ENCODE measurements at regions not wholly inside any gene's neighbourhood (a gene's known extent, or its start where the extent isn't known, plus 50 kb on each side); places are given as distances from the start of the nearest gene placed in this dataset.

DNA sequence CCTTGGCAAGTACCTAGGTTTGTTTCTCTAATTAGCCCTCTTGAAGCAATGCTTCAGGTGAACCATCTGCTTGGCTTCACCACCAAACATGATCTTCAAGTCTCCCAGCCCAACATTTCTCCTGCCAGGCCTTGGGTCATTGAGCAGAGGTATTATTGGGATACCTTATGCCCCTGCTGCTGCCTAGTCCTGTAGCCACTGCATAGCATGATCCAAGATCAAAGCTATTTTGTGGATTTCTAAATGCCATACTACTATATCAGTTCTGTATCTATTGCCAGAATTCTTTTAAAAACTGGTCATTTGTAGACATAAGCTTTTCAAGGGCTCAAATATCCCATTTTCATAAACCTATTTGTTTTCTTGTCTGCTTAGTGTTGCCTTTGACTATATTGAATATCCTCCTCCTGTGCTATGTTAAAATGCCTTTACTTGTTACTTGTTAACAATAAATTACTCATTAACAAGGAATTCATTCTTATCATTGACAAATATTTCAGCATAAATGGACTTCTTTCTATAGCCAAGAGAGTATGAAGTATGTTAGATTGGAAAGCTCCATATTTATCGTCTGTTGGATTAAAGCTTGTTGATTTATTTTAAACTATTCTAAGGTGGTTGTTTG, 204.5 kb upstream of the RBBP8 start:
- no peak for TF ChIP-seq POLR2A (IDR thresholded peaks at IDR 0.05)
- TF ChIP-seq, protein P1, sequence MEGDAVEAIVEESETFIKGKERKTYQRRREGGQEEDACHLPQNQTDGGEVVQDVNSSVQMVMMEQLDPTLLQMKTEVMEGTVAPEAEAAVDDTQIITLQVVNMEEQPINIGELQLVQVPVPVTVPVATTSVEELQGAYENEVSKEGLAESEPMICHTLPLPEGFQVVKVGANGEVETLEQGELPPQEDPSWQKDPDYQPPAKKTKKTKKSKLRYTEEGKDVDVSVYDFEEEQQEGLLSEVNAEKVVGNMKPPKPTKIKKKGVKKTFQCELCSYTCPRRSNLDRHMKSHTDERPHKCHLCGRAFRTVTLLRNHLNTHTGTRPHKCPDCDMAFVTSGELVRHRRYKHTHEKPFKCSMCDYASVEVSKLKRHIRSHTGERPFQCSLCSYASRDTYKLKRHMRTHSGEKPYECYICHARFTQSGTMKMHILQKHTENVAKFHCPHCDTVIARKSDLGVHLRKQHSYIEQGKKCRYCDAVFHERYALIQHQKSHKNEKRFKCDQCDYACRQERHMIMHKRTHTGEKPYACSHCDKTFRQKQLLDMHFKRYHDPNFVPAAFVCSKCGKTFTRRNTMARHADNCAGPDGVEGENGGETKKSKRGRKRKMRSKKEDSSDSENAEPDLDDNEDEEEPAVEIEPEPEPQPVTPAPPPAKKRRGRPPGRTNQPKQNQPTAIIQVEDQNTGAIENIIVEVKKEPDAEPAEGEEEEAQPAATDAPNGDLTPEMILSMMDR (IDR thresholded peaks at IDR 0.05) = no peak

All from Peyer's patch (tissue), 4 donors.